K562 (cell line): ENCODE measurements at regions not wholly inside any gene's neighbourhood (a gene's known extent, or its start where the extent isn't known, plus 50 kb on each side); places are given as distances from the start of the nearest gene placed in this dataset.

Source experiments
- ATAC-seq: fragments of 200-7000 bp; cut with Tn5 transposase; 3 replicates; pipeline ENCODE4 v1.9.1; 2020; ENCODE audit warnings: moderate library complexity
- BruUV-seq: library from RNA; stranded (reverse); fragments of 400-500 nt; replicated peaks from 2 replicates; lab custom pipeline; 2021; lab: Mats Ljungman, UMichigan
- CTCF ChIA-PET: fragments of 300-600 bp; formaldehyde crosslinking; extraction: SDS; loops from one replicate; lab custom pipeline; 2021; ENCODE audit warnings: low intra/inter-chr PET ratio; lab: Yijun Ruan, JAX
- POLR2A ChIA-PET: fragments of 300-600, 350-650 bp; sonication (Branson Sonifier 250); formaldehyde crosslinking; extraction: SDS; loops from one replicate; lab custom pipeline; 2021; ENCODE audit warnings: antibody characterized with exemption, inconsistent platforms; lab: Yijun Ruan, JAX
- DNase-seq, 4 experiments: peaks; one replicate each; pipeline versions ENCODE4 v3.0.0 to v3.0.0-alpha.2; 2011 to 2018; ENCODE audit warnings: low spot score in 3 of 4, mixed read lengths in 3 of 4; ENCODE audit errors: extremely low read depth in 1 of 4
- FAIRE-seq: peaks from 2 replicates; lab custom pipeline; 2011; peaks lifted over from hg19 to GRCh38; lab: Jason Lieb, UNC
- H2AFZ ChIP-seq: 2 replicates; pipeline ENCODE4 v1.6.0; 2011; ENCODE audit warnings: low read depth, low read length, control low read depth, inconsistent platforms
- H3K27ac ChIP-seq: fragments of 200-600 bp; 3 replicates; pipeline ENCODE4 v1.8.0; 2011; ENCODE audit warnings: low read depth, mild to moderate bottlenecking, control low read depth, inconsistent platforms, low read length, moderate library complexity, mixed read lengths; ENCODE audit errors: extremely low read depth
- H3K27me3 ChIP-seq, 2 experiments: fragments of 300-600 bp in 1 of 2; 2 replicates in 1 of 2; 3 replicates in 1 of 2; pipeline versions ENCODE4 v1.6.0 to v1.8.0; 2011; ENCODE audit warnings: inconsistent platforms in 2 of 2, low read length in 2 of 2, mild to moderate bottlenecking in 1 of 2, mixed read lengths in 1 of 2, moderate library complexity in 1 of 2; ENCODE audit not compliant: control insufficient read depth in 2 of 2, insufficient read depth in 2 of 2
- H3K36me3 ChIP-seq: fragments of 300-600 bp; 3 replicates; pipeline ENCODE4 v1.8.0; 2011; ENCODE audit warnings: mild to moderate bottlenecking, low read length, inconsistent platforms; ENCODE audit not compliant: control insufficient read depth, insufficient read depth
- H3K4me1 ChIP-seq, 2 experiments: fragments of 200-600 bp in 1 of 2; replicated peaks in 1 of 2; 2 replicates in 1 of 2; 3 replicates in 1 of 2; pipeline versions ENCODE4 v1.5.1 to v1.8.0; 2011; ENCODE audit warnings: inconsistent platforms in 2 of 2, low read length in 2 of 2, mild to moderate bottlenecking in 1 of 2, mixed read lengths in 1 of 2, moderate library complexity in 1 of 2; ENCODE audit not compliant: control insufficient read depth in 2 of 2, insufficient read depth in 2 of 2
- H3K4me2 ChIP-seq: 2 replicates; pipeline ENCODE4 v1.6.1; 2011; ENCODE audit warnings: low read length, control low read depth, inconsistent platforms, mixed read lengths; ENCODE audit not compliant: insufficient read depth
- H3K4me3 ChIP-seq: fragments of 200-600 bp; sonication (generic), shearing (Covaris generic); 2 replicates; pipeline ENCODE4 v1.5.1; 2016; ENCODE audit warnings: control low read depth, inconsistent platforms
- H3K79me2 ChIP-seq: fragments of 200-600 bp; 3 replicates; pipeline ENCODE4 v1.8.0; 2011; ENCODE audit warnings: low read length, inconsistent platforms; ENCODE audit not compliant: control insufficient read depth, insufficient read depth
- H3K9ac ChIP-seq, 2 experiments: 2 replicates each; pipeline versions ENCODE4 v1.6.0 to v1.6.1; 2011; ENCODE audit warnings: low read depth in 2 of 2, low read length in 2 of 2, control low read depth in 1 of 2, inconsistent platforms in 1 of 2, mild to moderate bottlenecking in 1 of 2, mixed read lengths in 1 of 2; ENCODE audit not compliant: insufficient read depth in 1 of 2
- H3K9me1 ChIP-seq: one replicate; pipeline ENCODE4 v1.6.0; 2011; ENCODE audit warnings: inconsistent platforms, mild to moderate bottlenecking, low read length, moderate library complexity; ENCODE audit not compliant: control insufficient read depth, insufficient read depth
- H3K9me3 ChIP-seq: replicated peaks from 2 replicates; pipeline ENCODE4 v1.5.1; 2011; ENCODE audit warnings: low read depth, low read length, inconsistent platforms; ENCODE audit not compliant: control insufficient read depth, insufficient read depth
- H4K20me1 ChIP-seq: replicated peaks from 2 replicates; pipeline ENCODE4 v1.6.1; 2011; ENCODE audit warnings: low read length, inconsistent platforms, mixed read lengths; ENCODE audit not compliant: control insufficient read depth, insufficient read depth
- ARNT ChIP-seq, 2 experiments: fragments of 450-650 bp; IDR thresholded peaks; 2 replicates each; pipeline ENCODE4 v1.6.1; 2016; ENCODE audit warnings: mild to moderate bottlenecking in 1 of 2
- CBX3 ChIP-seq, 2 experiments: IDR thresholded peaks; 1 replicate in 1 of 2; 2 replicates in 1 of 2; pipeline ENCODE4 v1.6.1; 2012; ENCODE audit warnings: inconsistent platforms in 2 of 2, low read length in 2 of 2, borderline replicate concordance in 1 of 2, control low read depth in 1 of 2
- IFI16 ChIP-seq: fragments of 250-450 bp; sonication (Bioruptor Pico); IDR thresholded peaks from 2 replicates; pipeline ENCODE4 v2.1.2; 2022; ENCODE audit warnings: mild to moderate bottlenecking, inconsistent platforms
- LCOR ChIP-seq: sonication (generic); formaldehyde crosslinking; IDR thresholded peaks from 2 replicates; pipeline ENCODE4 v1.8.0; 2022; ENCODE audit warnings: mild to moderate bottlenecking, missing genetic modification reagents
- PTBP1 ChIP-seq: fragments of 200-400 bp; formaldehyde crosslinking; IDR thresholded peaks from 2 replicates; pipeline ENCODE4 v1.6.1; 2017; ENCODE audit warnings: low read depth, low read length
- RBM17 ChIP-seq: fragments of 200-400 bp; formaldehyde crosslinking; IDR thresholded peaks from 2 replicates; pipeline ENCODE4 v1.6.1; 2017; ENCODE audit warnings: low read depth, mild to moderate bottlenecking, low read length, borderline replicate concordance
- RCOR1 ChIP-seq, 2 experiments: IDR thresholded peaks; 2 replicates each; pipeline ENCODE4 v1.6.1; 2012; ENCODE audit warnings: low read depth in 2 of 2, low read length in 2 of 2, borderline replicate concordance in 1 of 2, improper control_type of control experiment in 1 of 2
- TSC22D4 ChIP-seq: fragments of 450-650 bp; IDR thresholded peaks from 2 replicates; pipeline ENCODE4 v1.6.1; 2016; ENCODE audit warnings: missing genetic modification characterization, missing biosample characterization, control low read depth
- ZBTB34 ChIP-seq: fragments of 250-450 bp; sonication (Bioruptor Pico); IDR thresholded peaks from 2 replicates; pipeline ENCODE4 v1.8.0; 2021; ENCODE audit warnings: mild to moderate bottlenecking, moderate library complexity
- ZC3H8 ChIP-seq: fragments of 450-650 bp; IDR thresholded peaks from 2 replicates; pipeline ENCODE4 v1.6.1; 2017
- ZNF75A ChIP-seq: fragments of 450-650 bp; formaldehyde crosslinking; IDR thresholded peaks from 2 replicates; pipeline ENCODE4 v1.4.0; 2020; ENCODE audit warnings: mild to moderate bottlenecking
- WGBS: fragments of 100-300 bp; shearing (Covaris generic); methylation state at CpG from one replicate; pipeline ENCODE4 v1.1.6; 2016; ENCODE audit warnings: low coverage, mixed read lengths; ENCODE audit not compliant: insufficient coverage; ENCODE audit errors: missing lambda C conversion rate; 5-methylcytosine and 5-hydroxymethylcytosine counted together
- in situ Hi-C: fragments of 300-500 bp; cut with MboI; formaldehyde crosslinking; loops from 4 replicates; pipeline ENCODE4 v1.15.0; 2018; ENCODE audit warnings: inconsistent platforms, mixed read lengths
- intact Hi-C: fragments of 100-400 bp; cut with micrococcal nuclease; formaldehyde crosslinking; loops from 2 replicates; pipeline ENCODE4 v1.14.2; 2022
- TF ChIP-seq, protein P1 (sequence below): fragments of 450-650 bp; IDR thresholded peaks from 2 replicates; pipeline ENCODE4 v1.6.1; 2014; ENCODE audit warnings: low read depth, mild to moderate bottlenecking, moderate library complexity, borderline replicate concordance
- TF ChIP-seq, protein P2 (sequence below): sonication (generic); formaldehyde crosslinking; IDR thresholded peaks from 2 replicates; pipeline ENCODE4 v1.8.0; 2022; ENCODE audit warnings: missing genetic modification reagents, mild to moderate bottlenecking, moderate library complexity, borderline replicate concordance
- TF ChIP-seq, protein P3 (sequence below): fragments of 200-800 bp; sonication (Bioruptor generic); IDR thresholded peaks from 2 replicates; pipeline ENCODE4 v1.6.1; 2016; ENCODE audit warnings: missing genetic modification characterization, missing compliant biosample characterization

DNA sequence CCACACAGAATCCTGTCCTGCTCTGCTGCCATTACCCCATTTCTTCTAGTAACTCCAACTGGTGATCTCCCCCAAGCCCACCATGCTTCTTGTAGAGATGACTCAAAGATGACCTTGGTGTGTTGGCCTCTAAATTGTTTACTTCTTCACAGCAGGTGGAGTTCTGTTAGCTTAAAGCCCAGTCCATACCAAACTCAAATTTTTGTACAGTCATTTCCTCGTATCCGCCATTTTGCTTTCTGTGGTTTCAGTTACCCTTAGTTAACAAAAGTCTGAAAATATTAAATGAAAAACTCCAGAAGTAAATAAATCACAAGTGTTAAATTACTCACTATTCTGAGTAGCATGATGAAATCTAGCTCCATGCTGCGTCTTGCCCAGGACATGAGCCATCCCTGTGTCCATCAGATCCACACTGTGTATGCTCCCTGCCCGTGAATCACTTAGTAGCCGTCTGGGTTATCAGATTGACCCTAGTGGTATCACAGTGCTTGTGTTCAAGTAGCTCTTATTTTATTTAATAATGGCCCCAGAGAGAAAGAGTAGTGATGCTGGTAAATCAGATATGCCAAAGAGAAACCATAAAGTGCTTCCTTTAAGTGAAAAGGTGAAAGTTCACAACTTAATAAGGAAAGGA lies 133.3 kb upstream of the NOL4 start:
- H3K4me3 ChIP-seq, result no peak overlapping the region
- BruUV-seq, result no TSS peak
- no peaks in the 10 kb centered on the region for H3K9me1 ChIP-seq
- H3K27me3 ChIP-seq, result no peaks in the 10 kb centered on the region
- no peak overlapping the region for H3K9ac ChIP-seq
- CTCF ChIA-PET, result no interaction called here
- WGBS, result 0% methylated on average over 5 of the region's 5 CpGs
- DNase-seq (no peak), FAIRE-seq (no peak), ATAC-seq (no peak)
- H3K9me3 ChIP-seq, result no peaks in the 10 kb centered on the region; the same call in 1 of the 2 replicates
- POLR2A ChIA-PET, result interaction anchor here (0.6 kb wide), 1 partner anchor 339 kb away, joined by 3 read pairs; no protein-coding TSS in a partner anchor
- H3K79me2 ChIP-seq, result no peaks in the 10 kb centered on the region
- in situ Hi-C loops (no loop called here), intact Hi-C loops (no loop called here)
- H2AFZ ChIP-seq, result no peak overlapping the region
- H3K27ac ChIP-seq, result no peak overlapping the region
- no peaks in the 10 kb centered on the region for H4K20me1 ChIP-seq
- no peak overlapping the region for H3K4me2 ChIP-seq
- no peaks in the 10 kb centered on the region for H3K4me1 ChIP-seq
- H3K36me3 ChIP-seq, result no peaks in the 10 kb centered on the region
- TF ChIP-seq, protein P1, sequence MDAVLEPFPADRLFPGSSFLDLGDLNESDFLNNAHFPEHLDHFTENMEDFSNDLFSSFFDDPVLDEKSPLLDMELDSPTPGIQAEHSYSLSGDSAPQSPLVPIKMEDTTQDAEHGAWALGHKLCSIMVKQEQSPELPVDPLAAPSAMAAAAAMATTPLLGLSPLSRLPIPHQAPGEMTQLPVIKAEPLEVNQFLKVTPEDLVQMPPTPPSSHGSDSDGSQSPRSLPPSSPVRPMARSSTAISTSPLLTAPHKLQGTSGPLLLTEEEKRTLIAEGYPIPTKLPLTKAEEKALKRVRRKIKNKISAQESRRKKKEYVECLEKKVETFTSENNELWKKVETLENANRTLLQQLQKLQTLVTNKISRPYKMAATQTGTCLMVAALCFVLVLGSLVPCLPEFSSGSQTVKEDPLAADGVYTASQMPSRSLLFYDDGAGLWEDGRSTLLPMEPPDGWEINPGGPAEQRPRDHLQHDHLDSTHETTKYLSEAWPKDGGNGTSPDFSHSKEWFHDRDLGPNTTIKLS, result no peak
- TF ChIP-seq IFI16 (CRISPR knock-in tag) (no peak), ZC3H8 (no peak), RBM17 (no peak), CBX3 (IDR thresholded peaks at IDR 0.05; ENCODE audit: borderline replicate concordance in 1 of 2, low read length in 2 of 2) (no peak), ZBTB34 (no peak), RCOR1 (IDR thresholded peaks at IDR 0.05; ENCODE audit: borderline replicate concordance in 1 of 2, low read depth in 2 of 2, low read length in 2 of 2) (no peak), ZNF75A (no peak), ARNT (IDR thresholded peaks at IDR 0.05) (no peak), TSC22D4 (tag) (no peak), PTBP1 (no peak), LCOR (no peak)
- TF ChIP-seq, protein P2, sequence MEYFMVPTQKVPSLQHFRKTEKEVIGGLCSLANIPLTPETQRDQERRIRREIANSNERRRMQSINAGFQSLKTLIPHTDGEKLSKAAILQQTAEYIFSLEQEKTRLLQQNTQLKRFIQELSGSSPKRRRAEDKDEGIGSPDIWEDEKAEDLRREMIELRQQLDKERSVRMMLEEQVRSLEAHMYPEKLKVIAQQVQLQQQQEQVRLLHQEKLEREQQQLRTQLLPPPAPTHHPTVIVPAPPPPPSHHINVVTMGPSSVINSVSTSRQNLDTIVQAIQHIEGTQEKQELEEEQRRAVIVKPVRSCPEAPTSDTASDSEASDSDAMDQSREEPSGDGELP (CRISPR knock-in tag), result no peak
- TF ChIP-seq, protein P3, sequence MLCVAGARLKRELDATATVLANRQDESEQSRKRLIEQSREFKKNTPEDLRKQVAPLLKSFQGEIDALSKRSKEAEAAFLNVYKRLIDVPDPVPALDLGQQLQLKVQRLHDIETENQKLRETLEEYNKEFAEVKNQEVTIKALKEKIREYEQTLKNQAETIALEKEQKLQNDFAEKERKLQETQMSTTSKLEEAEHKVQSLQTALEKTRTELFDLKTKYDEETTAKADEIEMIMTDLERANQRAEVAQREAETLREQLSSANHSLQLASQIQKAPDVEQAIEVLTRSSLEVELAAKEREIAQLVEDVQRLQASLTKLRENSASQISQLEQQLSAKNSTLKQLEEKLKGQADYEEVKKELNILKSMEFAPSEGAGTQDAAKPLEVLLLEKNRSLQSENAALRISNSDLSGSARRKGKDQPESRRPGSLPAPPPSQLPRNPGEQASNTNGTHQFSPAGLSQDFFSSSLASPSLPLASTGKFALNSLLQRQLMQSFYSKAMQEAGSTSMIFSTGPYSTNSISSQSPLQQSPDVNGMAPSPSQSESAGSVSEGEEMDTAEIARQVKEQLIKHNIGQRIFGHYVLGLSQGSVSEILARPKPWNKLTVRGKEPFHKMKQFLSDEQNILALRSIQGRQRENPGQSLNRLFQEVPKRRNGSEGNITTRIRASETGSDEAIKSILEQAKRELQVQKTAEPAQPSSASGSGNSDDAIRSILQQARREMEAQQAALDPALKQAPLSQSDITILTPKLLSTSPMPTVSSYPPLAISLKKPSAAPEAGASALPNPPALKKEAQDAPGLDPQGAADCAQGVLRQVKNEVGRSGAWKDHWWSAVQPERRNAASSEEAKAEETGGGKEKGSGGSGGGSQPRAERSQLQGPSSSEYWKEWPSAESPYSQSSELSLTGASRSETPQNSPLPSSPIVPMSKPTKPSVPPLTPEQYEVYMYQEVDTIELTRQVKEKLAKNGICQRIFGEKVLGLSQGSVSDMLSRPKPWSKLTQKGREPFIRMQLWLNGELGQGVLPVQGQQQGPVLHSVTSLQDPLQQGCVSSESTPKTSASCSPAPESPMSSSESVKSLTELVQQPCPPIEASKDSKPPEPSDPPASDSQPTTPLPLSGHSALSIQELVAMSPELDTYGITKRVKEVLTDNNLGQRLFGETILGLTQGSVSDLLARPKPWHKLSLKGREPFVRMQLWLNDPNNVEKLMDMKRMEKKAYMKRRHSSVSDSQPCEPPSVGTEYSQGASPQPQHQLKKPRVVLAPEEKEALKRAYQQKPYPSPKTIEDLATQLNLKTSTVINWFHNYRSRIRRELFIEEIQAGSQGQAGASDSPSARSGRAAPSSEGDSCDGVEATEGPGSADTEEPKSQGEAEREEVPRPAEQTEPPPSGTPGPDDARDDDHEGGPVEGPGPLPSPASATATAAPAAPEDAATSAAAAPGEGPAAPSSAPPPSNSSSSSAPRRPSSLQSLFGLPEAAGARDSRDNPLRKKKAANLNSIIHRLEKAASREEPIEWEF (CRISPR knock-in tag), result no peak
